ENCODE measurements at regions not wholly inside any gene's neighbourhood (a gene's known extent, or its start where the extent isn't known, plus 50 kb on each side); places are given as distances from the start of the nearest gene placed in this dataset.

DNA sequence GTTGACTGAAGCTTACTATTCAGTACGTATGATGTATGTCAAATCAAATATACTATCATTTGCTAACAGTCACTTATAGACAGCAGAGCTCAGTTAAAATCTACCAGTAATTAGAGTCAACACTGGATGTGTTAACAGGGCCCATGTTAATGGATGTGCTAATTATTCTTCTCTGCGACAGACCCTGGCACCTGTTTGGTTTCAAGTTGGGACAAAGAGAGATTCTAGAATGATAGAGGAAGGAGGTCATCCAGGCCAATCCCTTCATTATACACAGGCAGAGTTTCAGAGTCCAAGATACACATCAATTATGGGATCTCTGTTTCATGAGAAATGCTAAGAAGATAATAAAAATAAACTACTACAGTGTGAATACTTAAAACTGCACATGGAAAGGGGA lies 615.0 kb downstream of the ZNF608 start:
- no peak for DNase-seq
- Mint-ChIP-seq H3K27me3 (no peaks in the 10 kb centered on the region), H3K4me3 (no peak overlapping the region), H3K4me1 (no peaks in the 10 kb centered on the region), H3K27ac (no peak overlapping the region), H3K36me3 (ENCODE audit: low read depth) (no peaks in the 10 kb centered on the region), H3K9me3 (ENCODE audit: low read depth) (no peaks in the 10 kb centered on the region)
- POLR2A ChIA-PET: no interaction called here
- ATAC-seq: no peak
- CTCF ChIA-PET: no interaction called here
- intact Hi-C loops (cut with DNase I, micrococcal nuclease): no loop called here

DNA sequence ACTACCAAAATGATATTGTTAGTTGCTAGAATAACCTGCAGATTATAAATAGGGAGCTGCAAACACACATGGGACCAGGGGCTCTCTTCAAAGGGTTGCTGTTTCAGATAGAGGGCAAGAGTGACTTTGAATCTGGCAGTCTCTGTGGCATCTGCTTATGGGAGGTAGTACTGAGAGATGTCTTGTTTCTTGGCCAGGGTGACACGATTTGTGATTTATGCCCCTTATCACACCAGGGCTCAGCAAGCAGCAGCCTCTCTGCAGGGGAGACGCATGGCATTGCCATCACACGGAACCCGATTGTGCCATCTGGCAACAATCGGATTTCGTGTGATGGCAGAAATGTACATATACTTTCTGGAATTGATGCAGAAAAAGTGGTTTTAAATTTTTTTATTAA lies 615.6 kb downstream of the ZNF608 start:
- no peak overlapping the region for H3K27ac Mint-ChIP-seq
- no peaks in the 10 kb centered on the region for H3K9me3 Mint-ChIP-seq (ENCODE audit: low read depth)
- POLR2A ChIA-PET: no interaction called here
- H3K4me3 Mint-ChIP-seq: no peak overlapping the region
- no peaks in the 10 kb centered on the region for H3K4me1 Mint-ChIP-seq
- ATAC-seq (no peak), DNase-seq (no peak)
- no peaks in the 10 kb centered on the region for H3K27me3 Mint-ChIP-seq
- intact Hi-C loops (cut with DNase I, micrococcal nuclease): no loop called here
- no peaks in the 10 kb centered on the region for H3K36me3 Mint-ChIP-seq (ENCODE audit: low read depth)
- CTCF ChIA-PET: no interaction called here

DNA sequence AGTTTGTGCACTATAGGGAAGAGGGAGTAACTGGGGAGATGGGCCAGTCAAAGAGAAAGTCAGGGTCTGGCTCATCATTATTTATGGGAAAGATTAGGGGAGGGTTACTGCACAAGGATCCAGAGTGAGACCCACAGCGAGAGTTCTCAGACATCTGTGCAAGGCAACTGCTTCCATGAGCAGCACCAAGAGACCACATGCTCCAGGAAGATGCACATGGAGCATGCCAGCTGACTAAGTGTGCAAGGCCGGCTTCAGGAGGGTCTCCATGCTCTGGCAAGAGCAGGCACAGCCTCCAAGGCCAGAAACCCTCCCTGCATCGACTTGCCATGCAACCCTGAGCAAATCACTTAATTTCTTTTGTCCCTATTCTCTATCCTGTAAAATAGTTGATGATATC lies 616.9 kb downstream of the CSNK1G3 start:
- no peak for ATAC-seq
- H3K4me1 Mint-ChIP-seq: no peaks in the 10 kb centered on the region
- CTCF ChIA-PET: interaction anchor here (1.1 kb wide), 1 partner anchor 327 kb away, joined by 3 read pairs; no protein-coding TSS in a partner anchor
- POLR2A ChIA-PET: no interaction called here
- H3K9me3 Mint-ChIP-seq (ENCODE audit: low read depth): no peaks in the 10 kb centered on the region
- H3K27me3 Mint-ChIP-seq: no peaks in the 10 kb centered on the region
- no peaks in the 10 kb centered on the region for H3K36me3 Mint-ChIP-seq (ENCODE audit: low read depth)
- no peak for DNase-seq
- H3K27ac Mint-ChIP-seq: no peak overlapping the region
- intact Hi-C loops (cut with DNase I, micrococcal nuclease): no loop called here
- H3K4me3 Mint-ChIP-seq: no peak overlapping the region

DNA sequence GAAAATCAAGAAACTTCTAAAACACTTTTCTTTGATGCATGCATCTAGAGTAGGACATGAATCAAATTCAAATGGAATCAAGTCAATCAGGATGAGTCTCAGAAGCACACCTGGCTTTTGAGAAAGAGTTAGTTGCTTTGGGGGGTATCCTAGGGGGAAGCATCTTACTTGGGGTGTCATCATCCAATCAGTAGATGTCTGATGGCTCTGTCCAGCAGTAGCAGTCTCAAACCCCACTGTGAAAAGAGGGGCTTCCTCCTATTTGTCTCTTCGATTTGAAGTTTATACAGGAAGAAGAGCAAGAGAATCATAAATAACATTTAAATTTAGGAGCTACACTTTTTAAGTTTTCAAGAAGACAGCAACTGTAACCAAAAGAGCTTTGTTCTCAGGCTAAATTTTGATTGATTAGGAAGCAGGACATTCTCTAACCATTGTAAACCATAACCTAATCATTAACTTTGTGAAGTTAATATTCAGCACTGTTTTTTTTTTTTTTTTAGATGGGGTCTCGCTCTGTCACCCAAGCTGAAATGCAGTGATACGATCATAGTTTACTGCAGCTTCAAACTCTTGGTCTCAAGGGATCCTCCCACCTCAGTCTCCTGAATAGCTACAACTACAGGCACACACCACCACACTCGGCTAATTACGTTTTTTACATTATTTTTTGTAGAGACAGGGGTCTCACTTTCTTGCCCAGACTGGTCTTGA lies 614.7 kb downstream of the CSNK1G3 start:
- intact Hi-C loops (cut with DNase I, micrococcal nuclease): no loop called here
- Mint-ChIP-seq H3K9me3 (ENCODE audit: low read depth) (no peaks in the 10 kb centered on the region), H3K36me3 (ENCODE audit: low read depth) (no peaks in the 10 kb centered on the region), H3K4me3 (no peak overlapping the region), H3K27me3 (no peaks in the 10 kb centered on the region), H3K27ac (no peak overlapping the region), H3K4me1 (no peaks in the 10 kb centered on the region)
- CTCF ChIA-PET: interaction anchor here (0.6 kb wide), 1 partner anchor 44 kb away, joined by 3 read pairs; no protein-coding TSS in a partner anchor
- DNase-seq (no peak), ATAC-seq (no peak)
- POLR2A ChIA-PET: no interaction called here

DNA sequence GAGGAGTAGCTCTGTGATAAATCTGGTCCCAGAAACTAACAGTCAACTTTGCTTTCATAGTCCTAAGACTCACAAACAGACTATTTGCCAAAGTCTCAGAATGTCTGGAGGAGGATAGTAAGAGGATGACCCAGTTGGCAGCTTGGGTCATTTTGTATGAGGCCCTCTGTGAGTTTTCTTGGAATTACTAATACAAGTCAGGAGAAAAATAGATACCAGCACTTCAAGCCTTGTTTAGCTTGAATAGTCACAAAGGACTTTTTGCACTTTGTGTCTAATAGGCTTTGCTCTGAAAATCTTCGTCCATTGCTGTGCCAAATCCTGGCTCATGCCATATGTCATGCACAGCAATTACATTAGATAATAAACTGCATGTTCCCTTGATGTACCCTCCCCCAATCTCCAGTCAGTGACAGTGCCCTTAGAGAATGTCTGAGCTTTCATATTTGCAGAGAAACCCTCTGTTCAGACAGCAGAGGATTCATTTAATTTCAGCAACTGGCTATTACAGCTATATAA lies 612.8 kb downstream of the CSNK1G3 start:
- no peaks in the 10 kb centered on the region for H3K9me3 Mint-ChIP-seq (ENCODE audit: low read depth)
- H3K27ac Mint-ChIP-seq: no peak overlapping the region
- CTCF ChIA-PET: no interaction called here
- intact Hi-C loops (cut with DNase I, micrococcal nuclease): no loop called here
- POLR2A ChIA-PET: no interaction called here
- no peaks in the 10 kb centered on the region for H3K4me1 Mint-ChIP-seq
- no peak overlapping the region for H3K4me3 Mint-ChIP-seq
- no peaks in the 10 kb centered on the region for H3K36me3 Mint-ChIP-seq (ENCODE audit: low read depth)
- no peak for DNase-seq
- no peak for ATAC-seq
- H3K27me3 Mint-ChIP-seq: no peaks in the 10 kb centered on the region

DNA sequence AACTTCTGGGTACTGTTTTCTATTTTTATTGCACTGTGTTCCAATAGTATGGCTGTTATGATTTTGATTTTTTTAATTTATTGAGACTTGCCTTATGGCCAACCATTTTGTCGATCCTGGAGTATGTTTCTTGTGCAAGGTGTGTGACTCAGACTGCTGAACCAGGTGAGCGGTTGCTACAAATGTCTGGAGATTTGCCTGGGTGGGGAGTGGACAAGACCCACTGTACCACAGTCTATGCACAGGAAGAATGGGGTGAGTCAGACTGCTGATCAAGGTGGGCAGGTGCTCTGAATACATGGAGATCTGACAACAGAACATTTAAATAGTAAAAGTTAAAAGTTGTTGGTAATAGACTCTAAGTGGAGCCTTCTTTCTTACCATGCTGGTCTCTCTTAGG lies 609.2 kb downstream of the CSNK1G3 start:
- no peak for ATAC-seq
- Mint-ChIP-seq H3K36me3 (ENCODE audit: low read depth) (no peaks in the 10 kb centered on the region), H3K27ac (no peak overlapping the region), H3K27me3 (no peaks in the 10 kb centered on the region), H3K9me3 (ENCODE audit: low read depth) (no peaks in the 10 kb centered on the region), H3K4me3 (no peak overlapping the region), H3K4me1 (no peaks in the 10 kb centered on the region)
- CTCF ChIA-PET: no interaction called here
- no peak for DNase-seq
- POLR2A ChIA-PET: no interaction called here
- intact Hi-C loops (cut with DNase I, micrococcal nuclease): no loop called here

DNA sequence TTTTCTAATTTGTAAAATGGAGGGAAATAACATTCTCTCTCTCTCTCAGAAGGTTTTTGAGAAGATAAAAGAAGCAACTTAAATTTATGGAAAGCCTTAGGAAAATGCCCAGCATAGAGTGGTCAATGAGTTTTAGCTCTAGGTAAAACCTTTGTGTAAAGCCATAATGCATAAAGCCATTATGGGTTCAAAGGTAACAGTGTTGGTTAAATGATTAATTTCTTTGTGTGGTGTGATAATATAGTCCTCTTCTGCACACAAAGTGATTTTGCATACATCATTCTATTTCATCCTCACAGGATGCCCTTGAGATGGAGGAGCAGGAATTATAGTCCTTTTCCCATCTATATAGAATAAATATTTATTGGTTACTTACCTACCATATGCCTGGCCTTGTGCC lies 602.9 kb downstream of the CSNK1G3 start:
- H3K9me3 Mint-ChIP-seq (ENCODE audit: low read depth): no peaks in the 10 kb centered on the region
- no peaks in the 10 kb centered on the region for H3K27me3 Mint-ChIP-seq
- H3K4me3 Mint-ChIP-seq: no peak overlapping the region
- H3K4me1 Mint-ChIP-seq: no peaks in the 10 kb centered on the region
- no peak for DNase-seq
- POLR2A ChIA-PET: interaction anchor here (0.7 kb wide), 1 partner anchor 70 kb away, joined by 3 read pairs; no protein-coding TSS in a partner anchor
- no peak overlapping the region for H3K27ac Mint-ChIP-seq
- ATAC-seq: no peak
- H3K36me3 Mint-ChIP-seq (ENCODE audit: low read depth): no peaks in the 10 kb centered on the region
- intact Hi-C loops (cut with DNase I, micrococcal nuclease): no loop called here
- CTCF ChIA-PET: no interaction called here

DNA sequence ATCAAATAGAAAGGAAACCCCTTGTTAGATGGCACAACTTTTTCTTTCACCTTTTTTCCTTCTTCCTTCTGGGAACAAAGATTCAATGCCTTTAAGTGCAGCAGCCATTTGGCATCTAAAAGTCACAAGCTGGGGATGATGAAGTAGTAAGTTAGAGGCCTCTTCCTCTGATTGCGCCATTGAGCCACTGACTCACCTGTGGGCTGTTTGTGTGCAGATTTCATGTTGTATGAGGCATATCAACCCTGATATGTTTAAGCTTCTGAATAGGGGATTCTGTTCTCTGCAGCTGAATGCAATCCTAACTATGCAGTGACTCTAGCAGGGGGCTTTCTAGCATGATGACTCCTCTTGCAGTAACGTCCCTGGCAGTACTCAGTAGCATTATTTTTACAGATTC lies 599.9 kb downstream of the CSNK1G3 start:
- intact Hi-C loops (cut with DNase I, micrococcal nuclease): no loop called here
- Mint-ChIP-seq H3K27ac (no peak overlapping the region), H3K36me3 (ENCODE audit: low read depth) (no peaks in the 10 kb centered on the region), H3K27me3 (no peaks in the 10 kb centered on the region), H3K4me1 (no peaks in the 10 kb centered on the region), H3K4me3 (no peak overlapping the region), H3K9me3 (ENCODE audit: low read depth) (no peaks in the 10 kb centered on the region)
- ATAC-seq (no peak), DNase-seq (no peak)
- ChIA-PET CTCF (no interaction called here), POLR2A (no interaction called here)

DNA sequence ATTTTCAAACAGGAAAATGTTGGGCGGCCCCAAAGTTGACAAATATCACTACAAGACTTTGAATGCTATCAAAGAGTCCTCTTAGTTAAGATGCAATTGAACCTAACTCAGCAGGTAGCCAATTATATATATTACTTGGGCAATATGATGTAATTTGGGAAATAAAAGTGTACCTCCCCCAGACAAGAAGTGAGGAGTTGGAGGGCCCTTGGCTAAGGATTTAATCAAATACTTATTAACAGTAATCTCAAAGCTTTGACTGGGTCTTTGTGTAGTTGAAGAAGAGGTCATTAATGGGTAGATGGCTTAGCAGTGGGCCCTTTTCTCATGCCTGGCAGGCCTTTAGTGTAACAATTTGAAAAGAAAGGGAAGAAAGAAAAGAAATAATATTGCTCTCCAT lies 599.0 kb downstream of the CSNK1G3 start:
- ATAC-seq: no peak
- H3K4me3 Mint-ChIP-seq: no peak overlapping the region
- H3K27me3 Mint-ChIP-seq: no peaks in the 10 kb centered on the region
- intact Hi-C loops (cut with DNase I, micrococcal nuclease): no loop called here
- H3K27ac Mint-ChIP-seq: no peak overlapping the region
- H3K9me3 Mint-ChIP-seq (ENCODE audit: low read depth): no peaks in the 10 kb centered on the region
- ChIA-PET POLR2A (no interaction called here), CTCF (interaction anchor here (0.5 kb wide), 1 partner anchor 25 kb away, joined by 3 read pairs; no protein-coding TSS in a partner anchor)
- no peaks in the 10 kb centered on the region for H3K36me3 Mint-ChIP-seq (ENCODE audit: low read depth)
- H3K4me1 Mint-ChIP-seq: no peaks in the 10 kb centered on the region
- DNase-seq: no peak

DNA sequence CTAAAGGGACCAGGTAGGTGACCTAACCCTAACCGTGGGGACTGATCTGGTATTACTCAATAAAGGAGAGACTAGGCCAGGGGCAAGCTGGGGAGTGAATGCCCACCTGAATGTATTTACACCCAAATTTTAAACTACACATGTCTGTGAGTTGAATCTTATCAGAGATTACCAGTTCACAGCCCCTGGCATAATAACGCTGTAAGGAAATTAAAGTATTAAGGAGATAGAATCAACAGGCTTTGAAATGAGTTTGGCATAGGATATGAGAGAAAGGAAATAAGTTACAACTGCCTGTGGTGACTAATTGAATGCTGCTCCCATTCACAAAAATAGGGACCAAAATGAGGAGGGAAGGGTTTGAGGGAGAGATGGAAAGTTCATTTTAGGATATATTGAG lies 593.3 kb downstream of the CSNK1G3 start:
- ChIA-PET CTCF (no interaction called here), POLR2A (no interaction called here)
- ATAC-seq (no peak), DNase-seq (no peak)
- H3K36me3 Mint-ChIP-seq (ENCODE audit: low read depth): no peaks in the 10 kb centered on the region
- H3K27ac Mint-ChIP-seq: no peak overlapping the region
- no peak overlapping the region for H3K4me3 Mint-ChIP-seq
- H3K4me1 Mint-ChIP-seq: no peaks in the 10 kb centered on the region
- no peaks in the 10 kb centered on the region for H3K27me3 Mint-ChIP-seq
- intact Hi-C loops (cut with DNase I, micrococcal nuclease): no loop called here
- no peaks in the 10 kb centered on the region for H3K9me3 Mint-ChIP-seq (ENCODE audit: low read depth)

DNA sequence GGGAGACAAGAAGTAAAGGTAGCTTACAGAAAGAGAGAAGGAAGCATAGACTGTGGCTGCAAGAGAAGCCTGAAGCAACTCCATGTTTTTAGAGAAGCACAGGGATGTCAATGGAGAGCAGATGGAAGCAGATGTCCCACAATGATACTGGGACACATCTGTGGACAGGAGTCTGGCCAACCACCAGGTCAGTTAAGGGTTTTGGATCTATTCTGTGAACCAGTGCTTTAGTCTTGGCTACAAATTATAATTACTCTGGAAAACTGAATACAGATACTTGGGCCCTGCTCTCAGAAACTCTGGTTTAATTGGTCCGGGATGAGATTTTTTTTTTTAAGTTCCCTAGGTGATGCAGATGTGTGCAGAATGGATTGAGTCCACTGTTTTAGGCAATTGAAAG lies 592.8 kb downstream of the CSNK1G3 start:
- no peaks in the 10 kb centered on the region for H3K9me3 Mint-ChIP-seq (ENCODE audit: low read depth)
- no peak for ATAC-seq
- H3K4me1 Mint-ChIP-seq: no peaks in the 10 kb centered on the region
- no peak for DNase-seq
- H3K27ac Mint-ChIP-seq: no peak overlapping the region
- no peaks in the 10 kb centered on the region for H3K27me3 Mint-ChIP-seq
- H3K4me3 Mint-ChIP-seq: no peak overlapping the region
- H3K36me3 Mint-ChIP-seq (ENCODE audit: low read depth): no peaks in the 10 kb centered on the region
- ChIA-PET CTCF (no interaction called here), POLR2A (no interaction called here)
- intact Hi-C loops (cut with DNase I, micrococcal nuclease): no loop called here

DNA sequence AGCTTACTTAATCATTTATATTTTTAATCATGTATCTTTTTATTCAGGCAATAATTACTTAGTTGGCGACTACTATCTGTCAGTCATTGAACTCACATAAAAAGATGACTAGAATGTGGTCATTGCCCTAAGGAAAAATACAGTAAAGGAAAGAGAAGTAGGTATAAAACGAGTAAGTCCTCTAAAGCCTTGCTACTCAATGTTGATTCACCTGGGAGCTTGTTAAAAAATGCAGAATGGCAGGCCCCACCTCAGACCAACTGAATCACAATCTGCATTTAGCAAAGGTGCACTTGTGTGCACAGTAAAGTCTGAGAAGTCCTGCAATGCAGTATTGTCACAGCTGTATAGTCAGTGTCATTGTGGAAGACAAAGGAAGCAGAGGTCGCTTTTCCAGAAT lies 592.4 kb downstream of the CSNK1G3 start:
- Mint-ChIP-seq H3K4me1 (no peaks in the 10 kb centered on the region), H3K4me3 (no peak overlapping the region), H3K27ac (no peak overlapping the region), H3K9me3 (ENCODE audit: low read depth) (no peaks in the 10 kb centered on the region), H3K27me3 (no peaks in the 10 kb centered on the region), H3K36me3 (ENCODE audit: low read depth) (no peaks in the 10 kb centered on the region)
- intact Hi-C loops (cut with DNase I, micrococcal nuclease): no loop called here
- ATAC-seq (no peak), DNase-seq (no peak)
- CTCF ChIA-PET: no interaction called here
- POLR2A ChIA-PET: no interaction called here

DNA sequence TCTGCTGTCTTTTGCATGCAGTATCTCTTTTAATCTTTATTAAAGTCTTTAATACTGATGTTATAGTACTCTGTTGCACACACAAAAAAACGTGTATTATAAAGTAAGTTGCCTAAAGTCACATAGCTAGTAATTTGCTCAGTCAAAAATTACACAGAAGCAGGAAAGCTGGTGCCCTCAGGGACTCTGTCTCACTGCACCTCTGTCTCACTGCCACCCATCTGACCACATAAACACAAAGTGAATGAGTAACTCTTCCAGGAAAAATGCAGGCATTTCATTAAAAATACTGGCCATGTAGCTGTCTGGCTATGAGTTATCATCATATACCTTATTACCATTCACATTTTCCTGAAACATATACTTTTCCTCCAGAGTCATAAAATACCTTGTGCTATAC lies 591.7 kb downstream of the CSNK1G3 start:
- ChIA-PET CTCF (no interaction called here), POLR2A (no interaction called here)
- no peaks in the 10 kb centered on the region for H3K4me1 Mint-ChIP-seq
- intact Hi-C loops (cut with DNase I, micrococcal nuclease): no loop called here
- DNase-seq (no peak), ATAC-seq (no peak)
- no peaks in the 10 kb centered on the region for H3K27me3 Mint-ChIP-seq
- no peaks in the 10 kb centered on the region for H3K9me3 Mint-ChIP-seq (ENCODE audit: low read depth)
- no peak overlapping the region for H3K27ac Mint-ChIP-seq
- H3K4me3 Mint-ChIP-seq: no peak overlapping the region
- H3K36me3 Mint-ChIP-seq (ENCODE audit: low read depth): no peaks in the 10 kb centered on the region

Data from activated CD4-positive, alpha-beta T cell treated with anti-CD3 and anti-CD28 coated beads for 36 hours (primary cell).